ENCODE measurements at regions not wholly inside any gene's neighbourhood (a gene's known extent, or its start where the extent isn't known, plus 50 kb on each side); places are given as distances from the start of the nearest gene placed in this dataset.

DNA sequence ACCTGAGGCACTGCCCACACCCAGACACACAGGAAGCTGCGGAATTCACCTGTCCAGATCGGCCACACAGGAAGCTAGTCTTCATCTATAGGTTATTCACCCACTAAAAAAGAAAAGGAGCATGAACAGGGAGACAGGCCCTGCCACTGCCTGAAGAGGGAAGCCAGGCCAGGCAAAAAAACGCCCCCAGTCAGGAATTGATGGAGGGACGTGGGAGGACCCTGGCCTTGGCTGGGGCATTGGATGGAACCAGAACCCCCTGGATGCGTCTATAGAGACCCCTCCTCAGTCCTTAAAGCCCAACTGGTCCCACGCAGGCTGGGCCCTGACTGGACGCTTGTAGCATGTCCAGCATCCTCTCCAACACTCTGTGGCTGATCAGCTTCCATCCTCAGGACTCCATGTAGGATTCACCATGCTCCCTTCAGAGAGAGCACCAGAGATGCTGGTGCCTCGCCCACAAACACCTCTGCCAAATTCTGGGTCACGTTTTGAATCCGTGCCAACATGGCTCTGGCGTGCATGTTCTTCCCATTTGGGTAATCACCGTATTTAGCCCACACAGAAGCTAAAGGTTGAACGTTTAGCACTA is 259.3 kb upstream of the TCERG1L start:
- TF ChIP-seq, protein P1, sequence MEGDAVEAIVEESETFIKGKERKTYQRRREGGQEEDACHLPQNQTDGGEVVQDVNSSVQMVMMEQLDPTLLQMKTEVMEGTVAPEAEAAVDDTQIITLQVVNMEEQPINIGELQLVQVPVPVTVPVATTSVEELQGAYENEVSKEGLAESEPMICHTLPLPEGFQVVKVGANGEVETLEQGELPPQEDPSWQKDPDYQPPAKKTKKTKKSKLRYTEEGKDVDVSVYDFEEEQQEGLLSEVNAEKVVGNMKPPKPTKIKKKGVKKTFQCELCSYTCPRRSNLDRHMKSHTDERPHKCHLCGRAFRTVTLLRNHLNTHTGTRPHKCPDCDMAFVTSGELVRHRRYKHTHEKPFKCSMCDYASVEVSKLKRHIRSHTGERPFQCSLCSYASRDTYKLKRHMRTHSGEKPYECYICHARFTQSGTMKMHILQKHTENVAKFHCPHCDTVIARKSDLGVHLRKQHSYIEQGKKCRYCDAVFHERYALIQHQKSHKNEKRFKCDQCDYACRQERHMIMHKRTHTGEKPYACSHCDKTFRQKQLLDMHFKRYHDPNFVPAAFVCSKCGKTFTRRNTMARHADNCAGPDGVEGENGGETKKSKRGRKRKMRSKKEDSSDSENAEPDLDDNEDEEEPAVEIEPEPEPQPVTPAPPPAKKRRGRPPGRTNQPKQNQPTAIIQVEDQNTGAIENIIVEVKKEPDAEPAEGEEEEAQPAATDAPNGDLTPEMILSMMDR (IDR thresholded peaks at IDR 0.05), result no peak
- TF ChIP-seq POLR2A (IDR thresholded peaks at IDR 0.05) (no peak), POLR2AphosphoS5 (IDR thresholded peaks at IDR 0.05) (no peak)
